Hepatocyte (in vitro differentiated cells): ENCODE measurements at regions not wholly inside any gene's neighbourhood (a gene's known extent, or its start where the extent isn't known, plus 50 kb on each side); places are given as distances from the start of the nearest gene placed in this dataset.

ENCODE experiments used
- DNase-seq: peaks from one replicate; pipeline ENCODE4 v3.0.0-alpha.2; 2016; ENCODE audit warnings: low spot score
- H2AFZ ChIP-seq: fragments of 200-600 bp; sonication (generic); 2 replicates; pipeline ENCODE4 v1.6.0; 2016; ENCODE audit warnings: antibody characterized with exemption, mild to moderate bottlenecking
- H3K27ac ChIP-seq: fragments of 200-600 bp; sonication (generic); 2 replicates; pipeline ENCODE4 v1.5.1; 2016; ENCODE audit warnings: mild to moderate bottlenecking
- H3K27me3 ChIP-seq: fragments of 200-600 bp; sonication (generic); 2 replicates; pipeline ENCODE4 v1.6.1; 2016
- H3K36me3 ChIP-seq: fragments of 200-600 bp; sonication (generic); replicated peaks from 2 replicates; pipeline ENCODE4 v1.5.1; 2016; ENCODE audit warnings: low read depth; ENCODE audit not compliant: insufficient read depth
- H3K4me1 ChIP-seq: fragments of 200-600 bp; sonication (generic); 2 replicates; pipeline ENCODE4 v1.5.1; 2016; ENCODE audit warnings: mild to moderate bottlenecking, moderate library complexity; ENCODE audit not compliant: insufficient read depth
- H3K4me2 ChIP-seq: fragments of 200-600 bp; sonication (generic); 2 replicates; pipeline ENCODE4 v1.6.0; 2016
- H3K4me3 ChIP-seq: fragments of 200-600 bp; sonication (generic); 2 replicates; pipeline ENCODE4 v1.5.1; 2016; ENCODE audit warnings: mild to moderate bottlenecking
- H3K79me2 ChIP-seq: fragments of 200-600 bp; sonication (generic); 2 replicates; pipeline ENCODE4 v1.6.0; 2017; ENCODE audit warnings: mild to moderate bottlenecking
- H3K9me2 ChIP-seq: fragments of 200-600 bp; sonication (generic); replicated peaks from 2 replicates; pipeline ENCODE4 v1.6.0; 2017; ENCODE audit warnings: mild to moderate bottlenecking; ENCODE audit not compliant: insufficient read depth
- H3K9me3 ChIP-seq: fragments of 200-600 bp; sonication (generic); 2 replicates; pipeline ENCODE4 v1.5.1; 2016; ENCODE audit warnings: low read depth, mild to moderate bottlenecking
- H4K20me1 ChIP-seq: fragments of 200-600 bp; sonication (generic); 2 replicates; pipeline ENCODE4 v1.6.0; 2016; ENCODE audit warnings: mild to moderate bottlenecking; ENCODE audit not compliant: insufficient read depth, poor library complexity, severe bottlenecking
- EZH2 ChIP-seq: fragments of 200-600 bp; sonication (generic); IDR thresholded peaks from 2 replicates; pipeline ENCODE4 v1.6.1; 2016; ENCODE audit warnings: antibody characterized with exemption, mild to moderate bottlenecking, borderline replicate concordance
- EZH2phosphoT487 ChIP-seq: fragments of 200-600 bp; sonication (generic); IDR thresholded peaks from one replicate; pipeline ENCODE4 v1.6.1; 2018; ENCODE audit warnings: antibody characterized with exemption, mild to moderate bottlenecking, low read depth, moderate library complexity; ENCODE audit not compliant: unreplicated experiment, severe bottlenecking
- WGBS: methylation state at CpG from one replicate; pipeline ENCODE4 v1.1.6; 2016; ENCODE audit warnings: low lambda C conversion rate; ENCODE audit errors: missing lambda C conversion rate; 5-methylcytosine and 5-hydroxymethylcytosine counted together
- TF ChIP-seq, protein P1 (sequence below): fragments of 200-600 bp; sonication (generic); IDR thresholded peaks from 2 replicates; pipeline ENCODE4 v1.5.1; 2016; ENCODE audit warnings: antibody characterized with exemption, mild to moderate bottlenecking; ENCODE audit not compliant: poor library complexity

DNA sequence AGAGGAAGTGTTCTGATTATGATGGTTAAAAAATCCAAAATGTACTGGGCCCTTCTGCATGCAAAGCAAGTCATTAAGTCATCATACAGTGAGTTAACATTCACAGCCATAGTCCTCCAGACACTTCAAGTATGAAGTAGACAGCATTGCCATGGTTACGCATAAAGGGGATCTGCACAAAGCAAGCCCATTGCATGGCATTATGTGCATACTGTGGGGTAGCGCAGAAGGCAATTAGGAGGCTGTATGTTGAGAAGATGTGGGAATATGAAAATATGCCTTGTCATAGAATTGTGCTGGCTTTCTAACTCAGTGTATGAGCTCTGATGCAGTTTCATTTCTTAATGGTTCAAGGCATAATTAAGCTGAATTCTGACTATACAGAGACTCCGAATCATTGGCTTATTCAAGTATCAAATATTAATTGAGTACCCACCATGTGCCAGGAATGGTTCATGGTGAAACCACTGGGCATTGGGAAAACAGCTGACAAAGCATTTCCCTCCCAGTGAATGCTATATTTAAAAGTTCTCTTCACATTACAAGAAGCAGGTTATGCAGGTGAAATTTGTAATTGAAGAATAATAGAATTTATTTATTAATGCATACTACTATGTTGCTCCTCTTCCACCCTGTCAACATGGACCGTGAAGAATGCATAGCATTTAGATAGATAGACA is 588.9 kb downstream of the ZNF674 start:
- Histone ChIP-seq H3K79me2 (no peaks in the 10 kb centered on the region), H3K27ac (no peak overlapping the region), H4K20me1 (no peaks in the 10 kb centered on the region), H3K36me3 (no peaks in the 10 kb centered on the region), H2AFZ (no peak overlapping the region), H3K4me2 (no peak overlapping the region), H3K27me3 (no peaks in the 10 kb centered on the region), H3K9me2 (no peaks in the 10 kb centered on the region), H3K9me3 (no peaks in the 10 kb centered on the region), H3K4me3 (no peak overlapping the region), H3K4me1 (no peaks in the 10 kb centered on the region)
- WGBS: 78% methylated on average over 4 of the region's 4 CpGs
- TF ChIP-seq EZH2phosphoT487: no peak
- TF ChIP-seq EZH2: no peak
- TF ChIP-seq, protein P1, sequence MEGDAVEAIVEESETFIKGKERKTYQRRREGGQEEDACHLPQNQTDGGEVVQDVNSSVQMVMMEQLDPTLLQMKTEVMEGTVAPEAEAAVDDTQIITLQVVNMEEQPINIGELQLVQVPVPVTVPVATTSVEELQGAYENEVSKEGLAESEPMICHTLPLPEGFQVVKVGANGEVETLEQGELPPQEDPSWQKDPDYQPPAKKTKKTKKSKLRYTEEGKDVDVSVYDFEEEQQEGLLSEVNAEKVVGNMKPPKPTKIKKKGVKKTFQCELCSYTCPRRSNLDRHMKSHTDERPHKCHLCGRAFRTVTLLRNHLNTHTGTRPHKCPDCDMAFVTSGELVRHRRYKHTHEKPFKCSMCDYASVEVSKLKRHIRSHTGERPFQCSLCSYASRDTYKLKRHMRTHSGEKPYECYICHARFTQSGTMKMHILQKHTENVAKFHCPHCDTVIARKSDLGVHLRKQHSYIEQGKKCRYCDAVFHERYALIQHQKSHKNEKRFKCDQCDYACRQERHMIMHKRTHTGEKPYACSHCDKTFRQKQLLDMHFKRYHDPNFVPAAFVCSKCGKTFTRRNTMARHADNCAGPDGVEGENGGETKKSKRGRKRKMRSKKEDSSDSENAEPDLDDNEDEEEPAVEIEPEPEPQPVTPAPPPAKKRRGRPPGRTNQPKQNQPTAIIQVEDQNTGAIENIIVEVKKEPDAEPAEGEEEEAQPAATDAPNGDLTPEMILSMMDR: no peak
- no peak for DNase-seq

DNA sequence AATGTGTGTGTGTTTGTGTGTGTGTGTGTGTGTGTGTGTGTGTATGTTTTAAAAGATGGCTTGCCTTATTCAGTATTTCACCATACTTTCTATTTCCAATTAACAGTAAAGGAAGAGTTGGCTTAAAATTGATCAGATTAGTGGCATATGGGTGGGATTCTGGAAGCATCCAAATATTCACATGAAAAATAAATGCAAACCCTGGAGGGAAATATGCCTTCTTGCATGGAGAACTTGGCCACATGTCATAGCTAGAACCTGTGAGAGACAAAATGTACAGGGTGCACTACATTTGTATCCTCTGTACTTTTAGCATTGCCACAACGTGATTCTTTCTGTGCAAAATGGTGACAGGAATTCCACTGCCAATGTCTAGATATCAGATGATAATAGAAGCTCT is 589.6 kb downstream of the ZNF674 start:
- Histone ChIP-seq H3K79me2 (no peaks in the 10 kb centered on the region), H3K4me2 (no peak overlapping the region), H3K36me3 (no peaks in the 10 kb centered on the region), H3K9me2 (no peaks in the 10 kb centered on the region), H3K4me3 (no peak overlapping the region), H3K9me3 (no peaks in the 10 kb centered on the region), H4K20me1 (no peaks in the 10 kb centered on the region), H2AFZ (no peak overlapping the region), H3K27me3 (no peaks in the 10 kb centered on the region), H3K27ac (no peak overlapping the region), H3K4me1 (no peaks in the 10 kb centered on the region)
- no peak for DNase-seq
- no peak for TF ChIP-seq EZH2
- TF ChIP-seq, protein P1: no peak
- no peak for TF ChIP-seq EZH2phosphoT487
- WGBS: 43% methylated on average over 1 of the region's 1 CpG

DNA sequence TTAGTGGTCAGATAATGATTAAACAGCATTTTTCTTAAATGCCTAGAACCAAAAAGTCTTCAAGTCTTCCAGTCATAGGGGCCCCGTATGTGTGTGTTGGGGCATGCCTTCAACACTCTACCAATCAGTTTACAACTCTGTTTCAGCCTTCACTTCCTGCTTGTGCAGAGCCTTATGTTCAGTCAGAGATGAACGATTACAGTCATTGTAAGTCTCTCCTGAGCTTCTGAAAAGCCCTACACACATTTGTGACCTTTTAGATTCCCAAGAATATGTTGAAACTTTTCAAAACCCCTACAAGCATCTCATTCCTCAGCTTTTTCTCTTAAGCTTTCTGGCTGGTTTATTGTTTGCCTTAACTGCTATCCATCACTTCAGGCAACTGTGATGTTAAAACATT is 591.2 kb downstream of the ZNF674 start:
- no peak overlapping the region for H2AFZ ChIP-seq
- no peaks in the 10 kb centered on the region for H4K20me1 ChIP-seq
- H3K4me3 ChIP-seq: no peak overlapping the region
- no peaks in the 10 kb centered on the region for H3K36me3 ChIP-seq
- no peak overlapping the region for H3K27ac ChIP-seq
- no peaks in the 10 kb centered on the region for H3K9me3 ChIP-seq
- H3K4me1 ChIP-seq: no peaks in the 10 kb centered on the region
- no peak overlapping the region for H3K4me2 ChIP-seq
- H3K9me2 ChIP-seq: no peaks in the 10 kb centered on the region
- DNase-seq: no peak
- TF ChIP-seq EZH2: no peak
- no peak for TF ChIP-seq EZH2phosphoT487
- TF ChIP-seq, protein P1: no peak
- no peaks in the 10 kb centered on the region for H3K27me3 ChIP-seq
- no peaks in the 10 kb centered on the region for H3K79me2 ChIP-seq
- 31% methylated on average over 2 of the region's 2 CpGs for WGBS

DNA sequence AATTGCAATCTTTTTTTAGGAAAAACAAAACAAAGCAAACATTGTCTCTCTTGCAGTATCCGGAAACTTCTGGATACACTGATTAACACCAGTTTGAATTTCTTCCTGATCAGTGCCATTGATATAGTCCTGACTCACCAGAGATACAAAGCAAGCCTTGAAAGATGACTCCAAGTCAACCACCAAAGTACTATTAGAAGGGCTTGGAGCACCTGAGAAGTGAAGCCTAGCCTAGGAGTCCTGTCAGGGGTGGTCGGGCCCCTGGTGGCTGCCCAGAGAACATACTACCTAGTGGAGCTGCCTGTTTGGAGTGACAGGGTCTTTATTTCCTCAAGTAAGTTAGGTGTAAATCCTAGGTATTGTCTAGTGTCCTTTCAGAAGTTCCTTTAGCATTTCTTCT is 593.2 kb downstream of the ZNF674 start:
- Histone ChIP-seq H4K20me1 (no peaks in the 10 kb centered on the region), H2AFZ (no peak overlapping the region), H3K4me1 (no peaks in the 10 kb centered on the region), H3K79me2 (no peaks in the 10 kb centered on the region), H3K4me3 (no peak overlapping the region), H3K36me3 (no peaks in the 10 kb centered on the region), H3K9me2 (no peaks in the 10 kb centered on the region), H3K27me3 (no peaks in the 10 kb centered on the region), H3K27ac (no peak overlapping the region), H3K9me3 (no peaks in the 10 kb centered on the region), H3K4me2 (no peak overlapping the region)
- no peak for DNase-seq
- TF ChIP-seq, protein P1: no peak
- no peak for TF ChIP-seq EZH2
- no peak for TF ChIP-seq EZH2phosphoT487
- 73% methylated on average over 2 of the region's 2 CpGs for WGBS
